Prostate gland (tissue), 2 donors: ENCODE measurements at regions not wholly inside any gene's neighbourhood (a gene's known extent, or its start where the extent isn't known, plus 50 kb on each side); places are given as distances from the start of the nearest gene placed in this dataset.

Experiments used
- POLR2A ChIP-seq: fragments of 450-650 bp; IDR thresholded peaks from one replicate; pipeline ENCODE4 v1.6.1; 2016; ENCODE audit warnings: antibody characterized with exemption, mild to moderate bottlenecking
- POLR2AphosphoS5 ChIP-seq: sonication (generic); formaldehyde crosslinking; IDR thresholded peaks from one replicate; pipeline ENCODE4 v1.6.1; 2017; ENCODE audit warnings: antibody characterized with exemption
- TF ChIP-seq, protein P1 (sequence below), 4 experiments: fragments of 200-600 bp in 2 of 4; fragments of 450-650 bp in 2 of 4; sonication (generic) in 2 of 4; IDR thresholded peaks; 1 replicate in 3 of 4; 2 replicates in 1 of 4; pipeline ENCODE4 v1.5.1; 2016 to 2019; ENCODE audit warnings: antibody characterized with exemption in 4 of 4, mild to moderate bottlenecking in 2 of 4, moderate library complexity in 2 of 4

DNA sequence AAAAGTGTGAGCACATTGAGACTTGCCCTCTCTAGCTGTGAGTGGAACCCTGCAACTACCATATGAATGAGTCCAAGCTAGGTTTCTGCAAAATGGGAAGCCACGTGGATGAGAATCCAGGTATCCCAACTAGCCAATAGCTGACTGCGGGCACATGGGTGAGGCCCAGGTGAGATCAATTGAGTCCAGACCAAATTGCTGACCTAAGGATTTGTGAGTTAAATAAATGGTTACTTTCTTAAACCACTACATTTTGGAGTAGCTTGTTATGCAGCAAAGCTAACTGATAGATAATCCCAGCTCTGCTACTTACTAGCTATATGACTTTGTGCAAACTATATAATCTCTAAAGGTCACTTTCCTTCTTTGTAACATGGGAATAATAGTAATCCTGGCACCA, 150.3 kb upstream of the LCORL start:
- TF ChIP-seq, protein P1, sequence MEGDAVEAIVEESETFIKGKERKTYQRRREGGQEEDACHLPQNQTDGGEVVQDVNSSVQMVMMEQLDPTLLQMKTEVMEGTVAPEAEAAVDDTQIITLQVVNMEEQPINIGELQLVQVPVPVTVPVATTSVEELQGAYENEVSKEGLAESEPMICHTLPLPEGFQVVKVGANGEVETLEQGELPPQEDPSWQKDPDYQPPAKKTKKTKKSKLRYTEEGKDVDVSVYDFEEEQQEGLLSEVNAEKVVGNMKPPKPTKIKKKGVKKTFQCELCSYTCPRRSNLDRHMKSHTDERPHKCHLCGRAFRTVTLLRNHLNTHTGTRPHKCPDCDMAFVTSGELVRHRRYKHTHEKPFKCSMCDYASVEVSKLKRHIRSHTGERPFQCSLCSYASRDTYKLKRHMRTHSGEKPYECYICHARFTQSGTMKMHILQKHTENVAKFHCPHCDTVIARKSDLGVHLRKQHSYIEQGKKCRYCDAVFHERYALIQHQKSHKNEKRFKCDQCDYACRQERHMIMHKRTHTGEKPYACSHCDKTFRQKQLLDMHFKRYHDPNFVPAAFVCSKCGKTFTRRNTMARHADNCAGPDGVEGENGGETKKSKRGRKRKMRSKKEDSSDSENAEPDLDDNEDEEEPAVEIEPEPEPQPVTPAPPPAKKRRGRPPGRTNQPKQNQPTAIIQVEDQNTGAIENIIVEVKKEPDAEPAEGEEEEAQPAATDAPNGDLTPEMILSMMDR (IDR thresholded peaks at IDR 0.05): no peak
- TF ChIP-seq POLR2AphosphoS5: no peak
- TF ChIP-seq POLR2A: no peak
